Fibroblast of lung (primary cell): ENCODE measurements at regions not wholly inside any gene's neighbourhood (a gene's known extent, or its start where the extent isn't known, plus 50 kb on each side); places are given as distances from the start of the nearest gene placed in this dataset.
"Not testable (repeated sequence)": the region's sequence is repeated elsewhere in the genome, so short reads cannot be mapped to it uniquely, and the experiment has no call there.

Experiments
- CTCF ChIP-seq, 2 donors: IDR thresholded peaks in 1 of 2; conservative IDR thresholded peaks in 1 of 2; 1 replicate in 1 of 2; 2 replicates in 1 of 2; pipeline ENCODE4 v1.5.1; 2011 to 2012; ENCODE audit warnings: low read length in 2 of 2, control low read depth in 1 of 2, inconsistent platforms in 1 of 2, low read depth in 1 of 2, mild to moderate bottlenecking in 1 of 2
- EZH2 ChIP-seq: IDR thresholded peaks from 2 replicates; pipeline ENCODE4 v1.5.1; 2012; ENCODE audit warnings: low read length, control low read depth, mild to moderate bottlenecking; ENCODE audit errors: missing control alignments

- not testable (repeated sequence) for TF ChIP-seq CTCF (conservative IDR thresholded peaks at IDR 0.05 in 1 of 2, IDR thresholded peaks at IDR 0.05 in 1 of 2; ENCODE audit: low read depth in 1 of 2, low read length in 2 of 2); EZH2
Measured at GRCh38 chr15:20296261-20296660, 245.3 kb downstream of the GOLGA6L6 start.
